Sigmoid colon (tissue), 6 donors: ENCODE measurements at regions not wholly inside any gene's neighbourhood (a gene's known extent, or its start where the extent isn't known, plus 50 kb on each side); places are given as distances from the start of the nearest gene placed in this dataset.
A peak's percentile ranks its signal among the peaks of the same experiment; 100 is the strongest.

Experiments
- DNase-seq: peaks from one replicate; pipeline ENCODE4 v3.0.0-alpha.2; 2019
- H3K27ac ChIP-seq, 4 donors: fragments of 200-600 bp; sonication (generic); one replicate each; pipeline ENCODE4 v1.5.1; 2016 to 2019; ENCODE audit warnings: mild to moderate bottlenecking in 1 of 4
- H3K27me3 ChIP-seq, 3 donors: fragments of 200-600 bp; sonication (generic); one replicate each; pipeline ENCODE4 v1.5.1; 2019; ENCODE audit warnings: mild to moderate bottlenecking in 1 of 3
- H3K36me3 ChIP-seq, 4 donors: fragments of 200-600 bp; sonication (generic); one replicate each; pipeline ENCODE4 v1.5.1; 2016 to 2019
- H3K4me1 ChIP-seq, 4 donors: fragments of 200-600 bp; sonication (generic); one replicate each; pipeline ENCODE4 v1.5.1; 2017 to 2019
- H3K4me3 ChIP-seq, 4 donors: fragments of 200-600 bp; sonication (generic); one replicate each; pipeline ENCODE4 v1.5.1; 2017 to 2019; ENCODE audit warnings: mild to moderate bottlenecking in 2 of 4, moderate library complexity in 1 of 4
- H3K9me3 ChIP-seq, 4 donors: fragments of 200-600 bp in 3 of 4; sonication (generic) in 3 of 4; one replicate each; pipeline versions ENCODE4 v1.5.1 to v1.6.1; 2013 to 2019
- CTCF ChIP-seq, 4 experiments: fragments of 450-650 bp in 3 of 4; fragments of 200-600 bp in 1 of 4; IDR thresholded peaks; one replicate each; pipeline ENCODE4 v1.5.1; 2016 to 2019; ENCODE audit warnings: antibody characterized with exemption in 4 of 4, mild to moderate bottlenecking in 3 of 4, moderate library complexity in 2 of 4
- EP300 ChIP-seq, 4 donors: sonication (generic); formaldehyde crosslinking; IDR thresholded peaks; one replicate each; pipeline ENCODE4 v1.6.1; 2017; ENCODE audit warnings: antibody characterized with exemption in 4 of 4
- POLR2A ChIP-seq, 2 donors: fragments of 450-650 bp; IDR thresholded peaks; one replicate each; pipeline ENCODE4 v1.6.1; 2016; ENCODE audit warnings: antibody characterized with exemption in 2 of 2, mild to moderate bottlenecking in 2 of 2, moderate library complexity in 2 of 2
- POLR2AphosphoS5 ChIP-seq, 4 donors: sonication (generic); formaldehyde crosslinking; IDR thresholded peaks; one replicate each; pipeline ENCODE4 v1.6.1; 2017; ENCODE audit warnings: antibody characterized with exemption in 4 of 4
- WGBS, 2 donors: extraction: QIAGEN DNeasy Blood & Tissue Kit; methylation state at CpG; one replicate each; pipeline ENCODE4 v1.1.7; 2013; 5-methylcytosine and 5-hydroxymethylcytosine counted together
- intact Hi-C: fragments of 100-400 bp; cut with DNase I; formaldehyde crosslinking; loops from one replicate; pipeline ENCODE4 v1.15.1; 2023
- donor health status: healthy with polysubstance abuse.
- donor health status: healthy.

- H3K4me3 ChIP-seq: no peak overlapping the region
- H3K27ac ChIP-seq: peak overlapping the region in 2 of 4 donors; percentile 79 to 81
- peaks cover 0 to 9% (median 3%) of the 10 kb centered on the region in 4 donors for H3K9me3 ChIP-seq
- DNase-seq: no peak
- peaks cover 2 to 36% (median 28%) of the 10 kb centered on the region in 4 donors for H3K4me1 ChIP-seq
- intact Hi-C loops: no loop called here
- WGBS, 2 donors: 93 to 94% methylated on average over 7 of the region's 7 CpGs
- TF ChIP-seq EP300 (IDR thresholded peaks at IDR 0.05): no peak
- TF ChIP-seq CTCF (IDR thresholded peaks at IDR 0.05): no peak
- TF ChIP-seq POLR2AphosphoS5 (IDR thresholded peaks at IDR 0.05): no peak
- no peak for TF ChIP-seq POLR2A (IDR thresholded peaks at IDR 0.05)
- H3K27me3 ChIP-seq: no peaks in the 10 kb centered on the region
- H3K36me3 ChIP-seq: no peaks in the 10 kb centered on the region
Measured at GRCh38 chr12:14262771-14263511, 102.5 kb upstream of the ATF7IP start.

- WGBS, 2 donors: 97 to 99% methylated on average over 3 of the region's 3 CpGs
- intact Hi-C loops: no loop called here
- no peaks in the 10 kb centered on the region for H3K27me3 ChIP-seq
- peaks cover 0 to 9% (median 3%) of the 10 kb centered on the region in 4 donors for H3K9me3 ChIP-seq
- no peak for DNase-seq
- H3K4me1 ChIP-seq: peaks cover 2 to 29% (median 20%) of the 10 kb centered on the region in 4 donors
- no peak for TF ChIP-seq CTCF (IDR thresholded peaks at IDR 0.05)
- TF ChIP-seq POLR2A (IDR thresholded peaks at IDR 0.05): no peak
- TF ChIP-seq EP300 (IDR thresholded peaks at IDR 0.05): no peak
- no peak for TF ChIP-seq POLR2AphosphoS5 (IDR thresholded peaks at IDR 0.05)
- no peaks in the 10 kb centered on the region for H3K36me3 ChIP-seq
- H3K27ac ChIP-seq: no peak overlapping the region
- no peak overlapping the region for H3K4me3 ChIP-seq
Measured at GRCh38 chr12:14263742-14264141, 101.7 kb upstream of the ATF7IP start.

- H3K4me3 ChIP-seq: no peak overlapping the region
- TF ChIP-seq POLR2A (IDR thresholded peaks at IDR 0.05): no peak
- TF ChIP-seq EP300 (IDR thresholded peaks at IDR 0.05): no peak
- no peak for TF ChIP-seq CTCF (IDR thresholded peaks at IDR 0.05)
- TF ChIP-seq POLR2AphosphoS5 (IDR thresholded peaks at IDR 0.05): no peak
- H3K27me3 ChIP-seq: no peaks in the 10 kb centered on the region
- H3K27ac ChIP-seq: no peak overlapping the region
- peaks cover 2 to 25% (median 18%) of the 10 kb centered on the region in 4 donors for H3K4me1 ChIP-seq
- 63 to 88% methylated on average over 2 of the region's 2 CpGs for WGBS, 2 donors
- H3K9me3 ChIP-seq: peaks cover 0 to 9% (median 3%) of the 10 kb centered on the region in 4 donors
- DNase-seq: no peak
- intact Hi-C loops: no loop called here
- H3K36me3 ChIP-seq: no peaks in the 10 kb centered on the region
Measured at GRCh38 chr12:14264316-14264715, 101.2 kb upstream of the ATF7IP start.

GRCh38 chr12:14264778-14265177, 100.7 kb upstream of the ATF7IP start:
- Histone ChIP-seq H3K9me3 (peaks cover 0 to 9% (median 3%) of the 10 kb centered on the region in 4 donors), H3K4me3 (no peak overlapping the region), H3K27me3 (no peaks in the 10 kb centered on the region), H3K36me3 (no peaks in the 10 kb centered on the region), H3K4me1 (peaks cover 2 to 21% (median 17%) of the 10 kb centered on the region in 4 donors), H3K27ac (no peak overlapping the region)
- intact Hi-C loops: no loop called here
- 89 to 92% methylated on average over 3 of the region's 3 CpGs for WGBS, 2 donors
- TF ChIP-seq EP300 (IDR thresholded peaks at IDR 0.05): no peak
- TF ChIP-seq POLR2A (IDR thresholded peaks at IDR 0.05): no peak
- no peak for TF ChIP-seq CTCF (IDR thresholded peaks at IDR 0.05)
- TF ChIP-seq POLR2AphosphoS5 (IDR thresholded peaks at IDR 0.05): no peak
- no peak for DNase-seq
